Fibroblast of villous mesenchyme (primary cell): ENCODE measurements at regions not wholly inside any gene's neighbourhood (a gene's known extent, or its start where the extent isn't known, plus 50 kb on each side); places are given as distances from the start of the nearest gene placed in this dataset.

Source experiments
- DNase-seq: peaks from one replicate; pipeline ENCODE4 v3.0.0-alpha.2; 2010; ENCODE audit warnings: low read depth
- H3K4me3 ChIP-seq: 2 replicates; pipeline ENCODE4 v1.5.1; 2011; ENCODE audit warnings: low read depth, mild to moderate bottlenecking, low read length
- TF ChIP-seq, protein P1 (sequence below): IDR thresholded peaks from 2 replicates; pipeline ENCODE4 v1.5.1; 2012; ENCODE audit warnings: low read depth, mild to moderate bottlenecking, low read length; ENCODE audit not compliant: insufficient read depth

DNA sequence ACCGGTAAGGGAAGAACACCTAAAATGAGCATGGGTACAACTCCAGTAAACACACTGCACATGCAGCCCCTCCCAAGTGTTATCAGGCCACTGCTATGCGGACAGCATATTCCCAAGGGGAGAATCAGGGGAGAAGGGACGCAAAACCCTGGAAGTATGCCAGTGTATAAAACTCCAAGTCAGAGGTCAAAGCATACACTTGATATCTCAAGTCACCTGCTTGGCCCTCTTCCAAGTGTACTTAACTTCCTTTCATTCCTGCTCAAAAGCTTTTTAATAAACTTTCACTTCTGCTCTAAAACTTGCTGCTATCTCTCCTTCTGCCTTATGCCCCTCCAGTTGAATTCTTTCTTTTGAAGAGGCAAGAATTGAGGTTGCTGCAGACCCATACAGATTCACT lies 408.1 kb downstream of the HTR1A start:
- TF ChIP-seq, protein P1, sequence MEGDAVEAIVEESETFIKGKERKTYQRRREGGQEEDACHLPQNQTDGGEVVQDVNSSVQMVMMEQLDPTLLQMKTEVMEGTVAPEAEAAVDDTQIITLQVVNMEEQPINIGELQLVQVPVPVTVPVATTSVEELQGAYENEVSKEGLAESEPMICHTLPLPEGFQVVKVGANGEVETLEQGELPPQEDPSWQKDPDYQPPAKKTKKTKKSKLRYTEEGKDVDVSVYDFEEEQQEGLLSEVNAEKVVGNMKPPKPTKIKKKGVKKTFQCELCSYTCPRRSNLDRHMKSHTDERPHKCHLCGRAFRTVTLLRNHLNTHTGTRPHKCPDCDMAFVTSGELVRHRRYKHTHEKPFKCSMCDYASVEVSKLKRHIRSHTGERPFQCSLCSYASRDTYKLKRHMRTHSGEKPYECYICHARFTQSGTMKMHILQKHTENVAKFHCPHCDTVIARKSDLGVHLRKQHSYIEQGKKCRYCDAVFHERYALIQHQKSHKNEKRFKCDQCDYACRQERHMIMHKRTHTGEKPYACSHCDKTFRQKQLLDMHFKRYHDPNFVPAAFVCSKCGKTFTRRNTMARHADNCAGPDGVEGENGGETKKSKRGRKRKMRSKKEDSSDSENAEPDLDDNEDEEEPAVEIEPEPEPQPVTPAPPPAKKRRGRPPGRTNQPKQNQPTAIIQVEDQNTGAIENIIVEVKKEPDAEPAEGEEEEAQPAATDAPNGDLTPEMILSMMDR: no peak
- H3K4me3 ChIP-seq: no peak overlapping the region
- no peak for DNase-seq

DNA sequence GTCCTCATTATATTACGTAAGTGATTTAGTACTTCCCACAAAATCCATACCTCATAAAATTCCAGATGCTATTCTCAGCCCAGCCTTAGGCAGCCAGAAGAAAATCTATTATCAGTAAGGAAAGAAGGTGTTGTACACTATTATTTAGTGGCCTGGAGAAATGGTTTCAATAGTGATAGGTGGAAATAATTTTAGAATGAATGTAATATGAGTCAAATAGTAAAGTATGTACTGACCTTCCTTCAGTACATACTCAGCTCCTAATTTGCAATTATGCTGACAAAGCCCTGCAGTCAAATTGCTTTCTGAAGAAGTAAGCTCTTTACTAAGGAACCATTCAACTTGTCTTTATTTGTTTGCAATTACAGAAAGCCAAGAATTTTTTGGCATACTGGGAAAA lies 409.2 kb downstream of the HTR1A start:
- TF ChIP-seq, protein P1: no peak
- no peak for DNase-seq
- no peak overlapping the region for H3K4me3 ChIP-seq

DNA sequence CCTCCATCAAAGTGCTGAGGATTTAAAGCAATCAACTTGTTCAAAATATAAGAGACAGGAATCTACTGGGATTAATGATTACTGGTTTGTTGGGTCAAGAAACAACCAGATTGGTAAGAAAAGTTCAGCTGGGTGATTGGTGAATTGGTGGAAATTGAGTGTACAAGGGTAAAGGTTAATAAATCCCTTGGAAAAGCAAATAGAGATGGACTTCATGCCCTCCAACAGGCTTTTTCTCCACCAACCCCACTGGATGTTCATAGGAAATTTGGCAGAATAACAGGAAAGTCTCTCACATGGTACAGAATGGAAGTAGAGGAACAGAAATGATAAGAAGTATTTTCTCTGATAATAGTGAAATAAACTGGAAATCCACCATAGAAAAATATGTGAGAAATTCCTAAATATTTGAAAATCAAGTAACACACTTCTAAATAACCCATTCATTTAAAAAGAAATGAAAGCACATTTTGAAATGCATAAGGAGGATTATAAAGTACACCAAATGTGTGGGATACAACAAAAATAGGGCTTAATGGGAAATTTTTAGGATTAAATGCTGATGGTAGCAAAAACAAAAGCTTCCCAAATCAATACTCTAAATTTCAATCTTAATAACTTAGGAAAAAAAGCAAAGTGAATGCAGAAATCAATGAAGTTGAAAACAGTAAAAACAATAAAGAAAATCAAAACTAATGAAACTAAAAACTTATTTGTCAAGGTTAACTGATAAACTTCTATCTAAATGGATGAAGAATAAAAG lies 426.2 kb downstream of the HTR1A start:
- DNase-seq: no peak
- no peak overlapping the region for H3K4me3 ChIP-seq
- TF ChIP-seq, protein P1: no peak

DNA sequence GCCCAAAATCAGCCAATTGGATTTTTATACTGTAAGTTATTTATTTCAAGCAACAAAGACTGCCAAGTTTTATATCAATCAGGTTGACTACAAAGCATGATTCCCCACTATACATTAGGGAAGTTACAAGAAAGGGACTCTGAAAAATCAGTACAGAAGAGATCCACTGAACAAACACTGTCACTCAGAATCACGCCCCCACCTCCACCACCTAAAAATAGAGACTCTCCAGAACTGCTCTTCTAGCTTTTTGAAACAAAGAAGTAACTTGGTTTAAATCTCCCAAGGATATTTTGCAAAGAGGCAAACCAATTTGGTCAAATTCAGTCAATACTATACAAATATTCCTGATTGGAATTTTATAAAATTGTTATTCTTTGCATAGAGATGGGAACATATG lies 438.0 kb downstream of the HTR1A start:
- H3K4me3 ChIP-seq: no peak overlapping the region
- DNase-seq: no peak
- TF ChIP-seq, protein P1: no peak

DNA sequence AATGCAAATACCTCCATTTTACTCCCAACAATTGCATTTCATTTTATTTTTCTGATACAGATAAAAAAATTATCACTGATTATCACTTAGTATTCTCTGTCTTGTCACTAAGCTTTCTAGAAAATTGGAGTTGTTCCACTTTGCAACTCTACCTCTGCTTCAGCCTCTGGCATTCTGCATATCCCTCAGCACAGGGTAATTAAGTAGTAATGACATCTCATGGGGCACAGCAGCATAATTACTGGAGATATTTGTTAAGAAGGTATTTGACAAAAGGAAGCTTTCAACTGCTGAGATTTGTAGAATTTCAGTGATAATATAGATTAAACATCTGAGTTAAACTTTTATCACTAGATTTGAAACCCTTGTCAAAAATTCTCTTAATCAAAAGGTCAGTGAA lies 446.2 kb downstream of the HTR1A start:
- TF ChIP-seq, protein P1: no peak
- DNase-seq: no peak
- no peak overlapping the region for H3K4me3 ChIP-seq

DNA sequence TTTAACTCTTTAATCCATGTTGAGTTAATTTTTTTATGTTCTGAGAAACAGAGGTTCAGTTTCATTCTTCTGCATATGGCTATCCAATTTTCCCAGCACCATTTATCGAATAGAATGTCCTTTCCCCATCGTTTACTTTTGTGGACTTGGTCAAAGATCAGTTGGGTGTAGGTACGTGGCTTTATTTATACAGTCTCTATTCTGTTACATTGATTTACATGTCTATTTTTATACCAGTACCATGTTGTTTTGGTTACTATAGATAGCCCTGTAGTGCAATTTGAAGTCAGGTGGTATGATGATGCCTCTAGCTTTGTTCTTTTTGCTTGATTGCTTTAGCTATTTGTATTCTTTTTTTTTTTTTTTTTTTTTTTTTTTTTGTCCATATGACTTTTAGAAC lies 462.0 kb downstream of the HTR1A start:
- TF ChIP-seq, protein P1: no peak
- DNase-seq: no peak
- no peak overlapping the region for H3K4me3 ChIP-seq

DNA sequence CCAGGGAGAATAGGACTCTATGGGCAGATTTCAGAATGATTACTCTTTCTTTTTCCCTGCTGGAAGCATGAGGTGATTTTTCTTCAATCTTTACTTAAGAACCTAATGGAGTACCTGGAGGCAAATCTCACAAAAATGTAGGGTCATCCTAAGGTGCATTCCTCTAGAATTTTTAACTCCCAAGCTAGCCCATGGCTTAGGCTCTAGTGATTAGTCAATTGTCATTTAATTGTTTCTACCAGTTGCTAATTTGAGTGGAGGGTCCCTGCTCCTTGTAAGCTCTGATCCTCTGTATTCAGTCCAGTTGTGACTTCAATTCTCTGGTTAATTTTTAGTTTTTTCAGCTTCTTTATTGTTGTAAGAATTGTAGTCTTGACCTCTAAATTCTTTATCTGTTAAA lies 467.0 kb downstream of the HTR1A start:
- TF ChIP-seq, protein P1: no peak
- H3K4me3 ChIP-seq: no peak overlapping the region
- no peak for DNase-seq
